ENCODE measurements at regions not wholly inside any gene's neighbourhood (a gene's known extent, or its start where the extent isn't known, plus 50 kb on each side); places are given as distances from the start of the nearest gene placed in this dataset.

DNA sequence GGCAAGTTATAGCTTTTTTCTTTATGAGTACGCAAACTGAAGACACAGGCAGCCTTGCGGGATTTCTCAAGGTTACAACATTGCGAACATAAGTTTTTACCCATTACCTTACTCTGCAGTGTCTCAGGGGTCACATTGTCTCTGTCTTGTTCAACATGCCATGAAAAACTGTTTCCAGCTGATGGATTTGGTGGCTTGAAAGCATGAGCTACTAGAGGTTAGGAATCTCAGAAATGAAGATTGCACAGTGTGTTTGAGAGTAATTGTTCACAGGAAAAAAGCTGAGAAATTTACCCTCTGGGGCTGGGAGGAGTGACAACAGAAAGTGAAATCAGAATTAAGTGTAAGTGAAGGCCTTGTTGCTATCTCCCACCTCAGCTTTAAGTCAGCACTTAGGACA, 568.6 kb downstream of the TAFA4 start:
- TF ChIP-seq, protein P1, sequence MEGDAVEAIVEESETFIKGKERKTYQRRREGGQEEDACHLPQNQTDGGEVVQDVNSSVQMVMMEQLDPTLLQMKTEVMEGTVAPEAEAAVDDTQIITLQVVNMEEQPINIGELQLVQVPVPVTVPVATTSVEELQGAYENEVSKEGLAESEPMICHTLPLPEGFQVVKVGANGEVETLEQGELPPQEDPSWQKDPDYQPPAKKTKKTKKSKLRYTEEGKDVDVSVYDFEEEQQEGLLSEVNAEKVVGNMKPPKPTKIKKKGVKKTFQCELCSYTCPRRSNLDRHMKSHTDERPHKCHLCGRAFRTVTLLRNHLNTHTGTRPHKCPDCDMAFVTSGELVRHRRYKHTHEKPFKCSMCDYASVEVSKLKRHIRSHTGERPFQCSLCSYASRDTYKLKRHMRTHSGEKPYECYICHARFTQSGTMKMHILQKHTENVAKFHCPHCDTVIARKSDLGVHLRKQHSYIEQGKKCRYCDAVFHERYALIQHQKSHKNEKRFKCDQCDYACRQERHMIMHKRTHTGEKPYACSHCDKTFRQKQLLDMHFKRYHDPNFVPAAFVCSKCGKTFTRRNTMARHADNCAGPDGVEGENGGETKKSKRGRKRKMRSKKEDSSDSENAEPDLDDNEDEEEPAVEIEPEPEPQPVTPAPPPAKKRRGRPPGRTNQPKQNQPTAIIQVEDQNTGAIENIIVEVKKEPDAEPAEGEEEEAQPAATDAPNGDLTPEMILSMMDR (IDR thresholded peaks at IDR 0.05), result no peak
- no peak for TF ChIP-seq POLR2A (IDR thresholded peaks at IDR 0.05)

All from Peyer's patch (tissue), 4 donors.